A673 (cell line): ENCODE measurements at regions not wholly inside any gene's neighbourhood (a gene's known extent, or its start where the extent isn't known, plus 50 kb on each side); places are given as distances from the start of the nearest gene placed in this dataset.

Source experiments
- EZH2 ChIP-seq: fragments of 200-600 bp; sonication (generic); IDR thresholded peaks from 2 replicates; pipeline ENCODE4 v1.6.1; 2017; ENCODE audit warnings: borderline replicate concordance, low read depth, mild to moderate bottlenecking, mixed read lengths, antibody characterized with exemption, low read length; ENCODE audit not compliant: poor library complexity, severe bottlenecking
- TF ChIP-seq, protein P1 (sequence below): fragments of 300-800, 200-600 bp; sonication (generic); conservative IDR thresholded peaks from 2 replicates; pipeline ENCODE4 v1.5.1; 2017; ENCODE audit warnings: low read depth, mild to moderate bottlenecking, antibody characterized with exemption, low read length, moderate library complexity, mixed read lengths

DNA sequence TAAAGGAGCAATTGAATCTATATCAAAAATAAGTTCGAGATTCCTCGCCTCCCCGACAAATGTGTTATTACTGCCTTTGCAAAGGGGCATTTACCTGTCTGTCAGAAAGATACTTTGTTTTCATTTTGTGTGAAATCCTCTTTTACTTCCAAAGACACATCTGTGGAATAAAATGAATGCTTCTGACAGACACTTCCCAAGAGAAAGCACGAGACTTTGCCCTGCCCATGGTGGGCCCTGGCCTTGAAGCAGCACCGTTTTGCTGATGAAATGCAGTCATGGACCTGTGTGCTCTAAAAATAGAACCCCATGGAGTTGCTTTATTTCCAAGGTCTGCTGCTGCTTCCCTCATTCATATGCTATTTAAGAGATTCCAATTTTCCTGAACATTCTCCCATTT, 85.9 kb upstream of the USP47 start:
- TF ChIP-seq, protein P1, sequence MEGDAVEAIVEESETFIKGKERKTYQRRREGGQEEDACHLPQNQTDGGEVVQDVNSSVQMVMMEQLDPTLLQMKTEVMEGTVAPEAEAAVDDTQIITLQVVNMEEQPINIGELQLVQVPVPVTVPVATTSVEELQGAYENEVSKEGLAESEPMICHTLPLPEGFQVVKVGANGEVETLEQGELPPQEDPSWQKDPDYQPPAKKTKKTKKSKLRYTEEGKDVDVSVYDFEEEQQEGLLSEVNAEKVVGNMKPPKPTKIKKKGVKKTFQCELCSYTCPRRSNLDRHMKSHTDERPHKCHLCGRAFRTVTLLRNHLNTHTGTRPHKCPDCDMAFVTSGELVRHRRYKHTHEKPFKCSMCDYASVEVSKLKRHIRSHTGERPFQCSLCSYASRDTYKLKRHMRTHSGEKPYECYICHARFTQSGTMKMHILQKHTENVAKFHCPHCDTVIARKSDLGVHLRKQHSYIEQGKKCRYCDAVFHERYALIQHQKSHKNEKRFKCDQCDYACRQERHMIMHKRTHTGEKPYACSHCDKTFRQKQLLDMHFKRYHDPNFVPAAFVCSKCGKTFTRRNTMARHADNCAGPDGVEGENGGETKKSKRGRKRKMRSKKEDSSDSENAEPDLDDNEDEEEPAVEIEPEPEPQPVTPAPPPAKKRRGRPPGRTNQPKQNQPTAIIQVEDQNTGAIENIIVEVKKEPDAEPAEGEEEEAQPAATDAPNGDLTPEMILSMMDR = no peak
- TF ChIP-seq EZH2 = no peak
